IMR-90 (cell line): ENCODE measurements at regions not wholly inside any gene's neighbourhood (a gene's known extent, or its start where the extent isn't known, plus 50 kb on each side); places are given as distances from the start of the nearest gene placed in this dataset.

ENCODE experiments used
- ATAC-seq: fragments of 200-7000 bp; cut with Tn5 transposase; 2 replicates; pipeline ENCODE4 v1.9.1; 2020; ENCODE audit warnings: low read depth, mild to moderate bottlenecking, moderate library complexity
- BruUV-seq: library from RNA; stranded (reverse); fragments of 400-500 nt; replicated peaks from 2 replicates; lab custom pipeline; 2021; lab: Mats Ljungman, UMichigan
- CTCF ChIA-PET: fragments of 300-600 bp; formaldehyde crosslinking; extraction: SDS; loops from one replicate; lab custom pipeline; 2021; ENCODE audit warnings: antibody characterized with exemption; lab: Yijun Ruan, JAX
- POLR2A ChIA-PET: fragments of 300-600 bp; sonication (Branson Sonifier 250); formaldehyde crosslinking; loops from one replicate; lab custom pipeline; 2022; ENCODE audit warnings: antibody characterized with exemption; ENCODE audit not compliant: unreplicated experiment; lab: Charles Lee
- DNase-seq: peaks from one replicate; pipeline ENCODE4 v3.0.0; 2013
- H2AFZ ChIP-seq: replicated peaks from 2 replicates; pipeline ENCODE3; 2013; ENCODE audit warnings: low read length, mild to moderate bottlenecking; ENCODE audit not compliant: poor library complexity
- H2AK5ac ChIP-seq: 2 replicates; pipeline ENCODE4 v1.6.1; 2013; ENCODE audit warnings: low read depth, low read length, inconsistent platforms
- H2AK9ac ChIP-seq: replicated peaks from 2 replicates; pipeline ENCODE3; 2013; ENCODE audit warnings: mild to moderate bottlenecking, low read depth, low read length, moderate library complexity; ENCODE audit not compliant: poor library complexity
- H2BK120ac ChIP-seq: 2 replicates; pipeline ENCODE4 v1.6.1; 2013; ENCODE audit warnings: low read depth, low read length, inconsistent platforms
- H2BK15ac ChIP-seq: 3 replicates; pipeline ENCODE4 v1.6.1; 2013; ENCODE audit warnings: low read depth, low read length, inconsistent platforms
- H2BK20ac ChIP-seq: 2 replicates; pipeline ENCODE4 v1.6.1; 2013; ENCODE audit warnings: low read depth, mild to moderate bottlenecking, inconsistent platforms, low read length, moderate library complexity
- H2BK5ac ChIP-seq: 2 replicates; pipeline ENCODE4 v1.6.1; 2013; ENCODE audit warnings: mild to moderate bottlenecking, low read depth, low read length, inconsistent platforms; ENCODE audit not compliant: poor library complexity, severe bottlenecking
- H3K14ac ChIP-seq: replicated peaks from 2 replicates; pipeline ENCODE4 v1.6.1; 2013; ENCODE audit warnings: low read depth, low read length, inconsistent platforms
- H3K18ac ChIP-seq: 2 replicates; pipeline ENCODE4 v1.6.1; 2013; ENCODE audit warnings: low read depth, low read length, control low read depth
- H3K23ac ChIP-seq: 2 replicates; pipeline ENCODE4 v1.6.1; 2013; ENCODE audit warnings: low read depth, low read length, inconsistent platforms
- H3K27ac ChIP-seq: 2 replicates; pipeline ENCODE4 v1.5.1; 2013; ENCODE audit warnings: mild to moderate bottlenecking, control low read depth, low read length; ENCODE audit not compliant: insufficient read depth
- H3K27me3 ChIP-seq: 2 replicates; pipeline ENCODE4 v1.6.1; 2013; ENCODE audit warnings: low read length; ENCODE audit not compliant: control insufficient read depth, insufficient read depth
- H3K36me3 ChIP-seq: 2 replicates; pipeline ENCODE4 v1.6.1; 2013; ENCODE audit warnings: low read length, mixed read lengths; ENCODE audit not compliant: control insufficient read depth, insufficient read depth
- H3K4ac ChIP-seq: 2 replicates; pipeline ENCODE4 v1.6.1; 2013; ENCODE audit warnings: low read depth, low read length, inconsistent platforms
- H3K4me1 ChIP-seq: 2 replicates; pipeline ENCODE4 v1.6.1; 2013; ENCODE audit warnings: low read length, mixed read lengths; ENCODE audit not compliant: control insufficient read depth, insufficient read depth
- H3K4me2 ChIP-seq: 2 replicates; pipeline ENCODE4 v1.6.1; 2013; ENCODE audit warnings: low read depth, mild to moderate bottlenecking, control low read depth, low read length, moderate library complexity
- H3K4me3 ChIP-seq: 2 replicates; pipeline ENCODE4 v1.5.1; 2013; ENCODE audit warnings: low read depth, mild to moderate bottlenecking, control low read depth, low read length, moderate library complexity; ENCODE audit not compliant: insufficient read depth
- H3K56ac ChIP-seq: 2 replicates; pipeline ENCODE4 v1.6.1; 2013; ENCODE audit warnings: low read length, inconsistent platforms; ENCODE audit not compliant: insufficient read depth; ENCODE audit errors: extremely low read depth
- H3K79me1 ChIP-seq, 2 experiments: 2 replicates each; pipeline ENCODE4 v1.6.1; 2013; ENCODE audit warnings: low read length in 2 of 2, inconsistent platforms in 1 of 2, low read depth in 1 of 2
- H3K9ac ChIP-seq: 2 replicates; pipeline ENCODE4 v1.6.1; 2013; ENCODE audit warnings: low read depth, low read length, control low read depth
- H3K9me1 ChIP-seq: 2 replicates; pipeline ENCODE4 v1.6.1; 2013; ENCODE audit warnings: low read length, inconsistent platforms; ENCODE audit not compliant: insufficient read depth
- H3K9me3 ChIP-seq: 2 replicates; pipeline ENCODE4 v1.6.1; 2013; ENCODE audit warnings: low read length; ENCODE audit not compliant: control insufficient read depth, insufficient read depth
- H4K20me1 ChIP-seq: 2 replicates; pipeline ENCODE4 v1.6.1; 2013; ENCODE audit warnings: low read length, inconsistent platforms; ENCODE audit not compliant: insufficient read depth
- H4K5ac ChIP-seq: 2 replicates; pipeline ENCODE4 v1.6.1; 2013; ENCODE audit warnings: mild to moderate bottlenecking, low read depth, low read length, control low read depth
- H4K8ac ChIP-seq, 2 experiments: 2 replicates each; pipeline ENCODE4 v1.6.1; 2013; ENCODE audit warnings: low read depth in 2 of 2, low read length in 2 of 2, control low read depth in 1 of 2, inconsistent platforms in 1 of 2
- H4K91ac ChIP-seq: 2 replicates; pipeline ENCODE4 v1.6.1; 2013; ENCODE audit warnings: low read depth, low read length, inconsistent platforms; ENCODE audit not compliant: insufficient read depth
- CEBPB ChIP-seq: IDR thresholded peaks from 2 replicates; pipeline ENCODE4 v1.6.1; 2012; ENCODE audit warnings: low read depth, low read length, improper control_type of control experiment
- CHD1 ChIP-seq: IDR thresholded peaks from 2 replicates; pipeline ENCODE4 v1.6.1; 2012; ENCODE audit warnings: low read depth, low read length, improper control_type of control experiment
- MXI1 ChIP-seq: IDR thresholded peaks from 2 replicates; pipeline ENCODE4 v1.6.1; 2012; ENCODE audit warnings: low read depth, mild to moderate bottlenecking, low read length, moderate library complexity, borderline replicate concordance
- RAD21 ChIP-seq: IDR thresholded peaks from 2 replicates; pipeline ENCODE4 v1.6.1; 2012; ENCODE audit warnings: low read length, improper control_type of control experiment
- SMC3 ChIP-seq: fragments of 150-350 bp; IDR thresholded peaks from 2 replicates; pipeline ENCODE4 v1.6.1; 2016; ENCODE audit warnings: low read depth, mild to moderate bottlenecking, antibody characterized with exemption, low read length, moderate library complexity
- WGBS, 2 experiments: methylation state at CpG; one replicate each; pipeline versions ENCODE4 v1.1.5 to v1.1.7; 2013; ENCODE audit warnings: missing lambda C conversion rate in 2 of 2; ENCODE audit not compliant: insufficient read length in 1 of 2; ENCODE audit errors: extremely low coverage in 2 of 2; 5-methylcytosine and 5-hydroxymethylcytosine counted together
- dilution Hi-C: fragments of 300-500 bp; cut with HindIII; formaldehyde crosslinking; loops from one replicate; pipeline ENCODE4 v1.14.3; 2018; ENCODE audit warnings: low sequenced_read_pairs; ENCODE audit not compliant: unreplicated experiment
- in situ Hi-C: fragments of 300-500 bp; cut with MboI; formaldehyde crosslinking; loops from 3 replicates; pipeline ENCODE4 v1.14.3; 2019; ENCODE audit warnings: low sequenced_read_pairs, inconsistent platforms, mixed read lengths
- intact Hi-C: fragments of 100-400 bp; cut with micrococcal nuclease; formaldehyde crosslinking; loops from 2 replicates; pipeline ENCODE4 v1.10.0; 2022
- TF ChIP-seq, protein P1 (sequence below): fragments of 150-350 bp; IDR thresholded peaks from 2 replicates; pipeline ENCODE4 v1.6.1; 2016; ENCODE audit warnings: low read depth, mild to moderate bottlenecking, low read length, moderate library complexity, borderline replicate concordance
- TF ChIP-seq, protein P2 (sequence below): fragments of 150-350 bp; IDR thresholded peaks from 2 replicates; pipeline ENCODE4 v1.6.1; 2017; ENCODE audit warnings: mild to moderate bottlenecking, antibody characterized with exemption, low read length, low read depth

DNA sequence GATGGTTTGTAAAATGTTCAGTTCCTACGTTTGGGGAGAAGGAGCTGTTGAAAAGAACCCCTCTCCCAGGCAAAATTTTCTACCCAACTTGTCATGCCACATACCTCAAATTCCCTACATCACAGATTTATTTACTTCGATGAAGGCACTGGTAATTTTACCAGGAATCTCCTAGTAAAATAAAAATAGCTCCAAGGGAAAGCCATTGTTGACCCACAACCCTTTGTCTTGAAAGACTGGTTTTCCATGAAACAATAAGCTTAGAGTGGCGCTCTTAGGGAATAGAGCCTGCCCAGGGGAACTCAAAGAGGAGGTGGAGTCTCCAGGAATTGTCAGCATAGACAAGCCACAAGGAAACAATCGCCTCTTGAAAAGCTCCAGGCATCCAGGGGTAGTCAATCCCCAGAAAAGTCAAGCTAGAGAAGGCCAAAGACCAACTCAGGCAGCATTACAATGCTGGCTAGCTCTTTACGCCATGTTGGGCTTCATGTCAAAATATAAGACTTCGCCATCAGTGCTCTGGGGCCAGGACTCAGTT is 99.2 kb upstream of the RREB1 start:
- no peak overlapping the region for H4K91ac ChIP-seq
- in situ Hi-C loops = no loop called here
- intact Hi-C loops = no loop called here
- no peak overlapping the region for H3K4ac ChIP-seq
- H3K4me1 ChIP-seq = no peaks in the 10 kb centered on the region
- H3K4me3 ChIP-seq = no peak overlapping the region
- 46% methylated on average over 2 of the region's 6 CpGs; no CpG with 5 or more reads in 1 of the 2 experiments for WGBS, 2 experiments
- BruUV-seq = no TSS peak
- no peak overlapping the region for H3K9ac ChIP-seq
- H4K8ac ChIP-seq = no peak overlapping the region
- no peak overlapping the region for H2BK5ac ChIP-seq
- no peak overlapping the region for H3K56ac ChIP-seq
- H3K9me3 ChIP-seq = no peaks in the 10 kb centered on the region
- no peak overlapping the region for H2AFZ ChIP-seq
- H3K79me1 ChIP-seq = no peaks in the 10 kb centered on the region
- TF ChIP-seq CEBPB = no peak
- no peak for TF ChIP-seq SMC3
- no peak for TF ChIP-seq RAD21
- TF ChIP-seq CHD1 = no peak
- TF ChIP-seq, protein P1, sequence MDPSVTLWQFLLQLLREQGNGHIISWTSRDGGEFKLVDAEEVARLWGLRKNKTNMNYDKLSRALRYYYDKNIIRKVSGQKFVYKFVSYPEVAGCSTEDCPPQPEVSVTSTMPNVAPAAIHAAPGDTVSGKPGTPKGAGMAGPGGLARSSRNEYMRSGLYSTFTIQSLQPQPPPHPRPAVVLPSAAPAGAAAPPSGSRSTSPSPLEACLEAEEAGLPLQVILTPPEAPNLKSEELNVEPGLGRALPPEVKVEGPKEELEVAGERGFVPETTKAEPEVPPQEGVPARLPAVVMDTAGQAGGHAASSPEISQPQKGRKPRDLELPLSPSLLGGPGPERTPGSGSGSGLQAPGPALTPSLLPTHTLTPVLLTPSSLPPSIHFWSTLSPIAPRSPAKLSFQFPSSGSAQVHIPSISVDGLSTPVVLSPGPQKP = no peak
- TF ChIP-seq MXI1 = no peak
- TF ChIP-seq, protein P2, sequence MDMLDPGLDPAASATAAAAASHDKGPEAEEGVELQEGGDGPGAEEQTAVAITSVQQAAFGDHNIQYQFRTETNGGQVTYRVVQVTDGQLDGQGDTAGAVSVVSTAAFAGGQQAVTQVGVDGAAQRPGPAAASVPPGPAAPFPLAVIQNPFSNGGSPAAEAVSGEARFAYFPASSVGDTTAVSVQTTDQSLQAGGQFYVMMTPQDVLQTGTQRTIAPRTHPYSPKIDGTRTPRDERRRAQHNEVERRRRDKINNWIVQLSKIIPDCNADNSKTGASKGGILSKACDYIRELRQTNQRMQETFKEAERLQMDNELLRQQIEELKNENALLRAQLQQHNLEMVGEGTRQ = no peak
- no peak overlapping the region for H2BK120ac ChIP-seq
- no peaks in the 10 kb centered on the region for H4K20me1 ChIP-seq
- no peak overlapping the region for H3K14ac ChIP-seq
- no peak overlapping the region for H2BK20ac ChIP-seq
- H3K18ac ChIP-seq = no peak overlapping the region
- dilution Hi-C loops = no loop called here
- no peak overlapping the region for H3K4me2 ChIP-seq
- no peak overlapping the region for H2AK5ac ChIP-seq
- H3K36me3 ChIP-seq = no peaks in the 10 kb centered on the region
- H3K9me1 ChIP-seq = no peaks in the 10 kb centered on the region
- POLR2A ChIA-PET = no interaction called here
- DNase-seq = no peak
- no peak overlapping the region for H2BK15ac ChIP-seq
- CTCF ChIA-PET = no interaction called here
- no peak overlapping the region for H3K27ac ChIP-seq
- no peaks in the 10 kb centered on the region for H3K27me3 ChIP-seq
- H3K23ac ChIP-seq = no peak overlapping the region
- H2AK9ac ChIP-seq = no peak overlapping the region
- no peak for ATAC-seq
- H4K5ac ChIP-seq = no peak overlapping the region
